HCT116 (cell line): ENCODE measurements at regions not wholly inside any gene's neighbourhood (a gene's known extent, or its start where the extent isn't known, plus 50 kb on each side); places are given as distances from the start of the nearest gene placed in this dataset.

ENCODE experiments used
- EZH2phosphoT487 ChIP-seq: fragments of 200-600 bp; IDR thresholded peaks from 2 replicates; pipeline ENCODE4 v1.6.1; 2018; ENCODE audit warnings: antibody characterized with exemption, borderline replicate concordance
- TF ChIP-seq, protein P1 (sequence below), 3 experiments: fragments of 200-600 bp in 1 of 3; sonication (generic) in 1 of 3; IDR thresholded peaks in 2 of 3; conservative IDR thresholded peaks in 1 of 3; 2 replicates each; pipeline ENCODE4 v1.5.1; 2012 to 2017; ENCODE audit warnings: low read depth in 2 of 3, low read length in 2 of 3, antibody characterized with exemption in 1 of 3, borderline replicate concordance in 1 of 3, control low read depth in 1 of 3, mild to moderate bottlenecking in 1 of 3, mixed read lengths in 1 of 3, mixed run types in 1 of 3, moderate library complexity in 1 of 3; ENCODE audit not compliant: insufficient read depth in 1 of 3

DNA sequence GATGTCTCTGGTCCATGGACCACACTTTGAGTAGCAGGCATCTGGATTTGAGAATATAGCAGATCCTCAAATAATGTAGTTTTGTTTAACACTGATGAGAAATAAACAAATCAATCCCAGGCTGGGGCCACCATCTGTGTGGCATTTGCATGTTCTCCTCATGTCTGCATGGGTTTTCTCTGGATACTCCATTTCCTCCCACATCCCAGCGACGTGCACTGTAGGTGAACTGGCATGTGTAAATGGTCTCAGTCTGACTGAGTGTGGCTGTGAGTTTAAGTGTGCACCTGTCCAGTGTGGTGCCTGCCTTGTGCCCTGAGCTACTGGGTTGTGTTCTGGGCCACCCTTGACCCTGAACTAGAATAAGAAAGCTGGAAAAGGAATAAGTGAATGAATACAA, 66.3 kb upstream of the NANOGP8 start:
- TF ChIP-seq EZH2phosphoT487, result no peak
- TF ChIP-seq, protein P1, sequence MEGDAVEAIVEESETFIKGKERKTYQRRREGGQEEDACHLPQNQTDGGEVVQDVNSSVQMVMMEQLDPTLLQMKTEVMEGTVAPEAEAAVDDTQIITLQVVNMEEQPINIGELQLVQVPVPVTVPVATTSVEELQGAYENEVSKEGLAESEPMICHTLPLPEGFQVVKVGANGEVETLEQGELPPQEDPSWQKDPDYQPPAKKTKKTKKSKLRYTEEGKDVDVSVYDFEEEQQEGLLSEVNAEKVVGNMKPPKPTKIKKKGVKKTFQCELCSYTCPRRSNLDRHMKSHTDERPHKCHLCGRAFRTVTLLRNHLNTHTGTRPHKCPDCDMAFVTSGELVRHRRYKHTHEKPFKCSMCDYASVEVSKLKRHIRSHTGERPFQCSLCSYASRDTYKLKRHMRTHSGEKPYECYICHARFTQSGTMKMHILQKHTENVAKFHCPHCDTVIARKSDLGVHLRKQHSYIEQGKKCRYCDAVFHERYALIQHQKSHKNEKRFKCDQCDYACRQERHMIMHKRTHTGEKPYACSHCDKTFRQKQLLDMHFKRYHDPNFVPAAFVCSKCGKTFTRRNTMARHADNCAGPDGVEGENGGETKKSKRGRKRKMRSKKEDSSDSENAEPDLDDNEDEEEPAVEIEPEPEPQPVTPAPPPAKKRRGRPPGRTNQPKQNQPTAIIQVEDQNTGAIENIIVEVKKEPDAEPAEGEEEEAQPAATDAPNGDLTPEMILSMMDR (IDR thresholded peaks at IDR 0.05 in 2 of 3, conservative IDR thresholded peaks at IDR 0.05 in 1 of 3; ENCODE audit: borderline replicate concordance in 1 of 3, insufficient read depth in 1 of 3, low read depth in 2 of 3, low read length in 2 of 3), result no peak
